NT2/D1 (cell line): ENCODE measurements at regions not wholly inside any gene's neighbourhood (a gene's known extent, or its start where the extent isn't known, plus 50 kb on each side); places are given as distances from the start of the nearest gene placed in this dataset.

Experiments
- DNase-seq: peaks from one replicate; pipeline ENCODE4 v3.0.0-alpha.2; 2011; ENCODE audit warnings: low read depth, low spot score
- H3K27me3 ChIP-seq: 2 replicates; pipeline ENCODE4 v1.6.0; 2011; ENCODE audit warnings: mild to moderate bottlenecking; ENCODE audit not compliant: insufficient read length, insufficient read depth
- H3K36me3 ChIP-seq: 2 replicates; pipeline ENCODE4 v1.6.1; 2011; ENCODE audit warnings: mild to moderate bottlenecking, low read length, mixed read lengths; ENCODE audit not compliant: insufficient read depth, insufficient read length
- H3K4me1 ChIP-seq: 2 replicates; pipeline ENCODE4 v1.5.1; 2011; ENCODE audit not compliant: insufficient read depth, insufficient read length
- H3K4me3 ChIP-seq: 2 replicates; pipeline ENCODE4 v1.5.1; 2011; ENCODE audit warnings: low read depth; ENCODE audit not compliant: insufficient read length
- H3K9ac ChIP-seq: 2 replicates; pipeline ENCODE4 v1.6.0; 2011; ENCODE audit warnings: low read depth; ENCODE audit not compliant: insufficient read length
- H3K9me3 ChIP-seq: 2 replicates; pipeline ENCODE4 v1.5.1; 2011; ENCODE audit warnings: mild to moderate bottlenecking, low read length; ENCODE audit not compliant: insufficient read depth
- SUZ12 ChIP-seq: IDR thresholded peaks from 2 replicates; pipeline ENCODE4 v1.6.1; 2011; ENCODE audit not compliant: insufficient read length, insufficient read depth; ENCODE audit errors: extremely low read depth
- YY1 ChIP-seq: IDR thresholded peaks from 2 replicates; pipeline ENCODE4 v1.6.1; 2011; ENCODE audit not compliant: insufficient read length, insufficient read depth
- ZNF274 ChIP-seq: IDR thresholded peaks from 2 replicates; pipeline ENCODE4 v1.6.1; 2011; ENCODE audit warnings: mild to moderate bottlenecking, low read depth, low read length

GRCh38 chr14:104505085-104506074, 74.2 kb upstream of the C14orf180 start:
- DNase-seq = no peak
- H3K9me3 ChIP-seq = peaks cover 22% of the 10 kb centered on the region
- TF ChIP-seq ZNF274 (no peak), SUZ12 (no peak), YY1 (no peak)

GRCh38 chr14:104506461-104507253, 72.9 kb upstream of the C14orf180 start:
- Histone ChIP-seq H3K36me3 (no peaks in the 10 kb centered on the region), H3K27me3 (no peaks in the 10 kb centered on the region), H3K4me1 (peaks cover 2% of the 10 kb centered on the region), H3K9me3 (peaks cover 19% of the 10 kb centered on the region), H3K9ac (no peak overlapping the region), H3K4me3 (no peak overlapping the region)
- no peak for DNase-seq
- TF ChIP-seq ZNF274 = no peak
- no peak for TF ChIP-seq SUZ12
- no peak for TF ChIP-seq YY1

More at GRCh38 chr14:104505085-104506074, 74.2 kb upstream of the C14orf180 start:
- Histone ChIP-seq H3K4me1 (no peaks in the 10 kb centered on the region), H3K36me3 (no peaks in the 10 kb centered on the region), H3K27me3 (no peaks in the 10 kb centered on the region), H3K4me3 (no peak overlapping the region), H3K9ac (no peak overlapping the region)

- no peak for DNase-seq
- H3K4me1 ChIP-seq = peaks cover 2% of the 10 kb centered on the region
- TF ChIP-seq YY1 (no peak), ZNF274 (no peak), SUZ12 (no peak)
Observed at GRCh38 chr14:104507443-104507842, 72.1 kb upstream of the C14orf180 start.

GRCh38 chr14:104509673-104510072, 69.9 kb upstream of the C14orf180 start:
- Histone ChIP-seq H3K4me1 (peaks cover 2% of the 10 kb centered on the region), H3K36me3 (no peaks in the 10 kb centered on the region), H3K27me3 (no peaks in the 10 kb centered on the region), H3K9ac (no peak overlapping the region), H3K4me3 (no peak overlapping the region), H3K9me3 (0 out of 2 replicates have a peak, but pooled peaks cover 8% of the 10 kb centered on the region)
- TF ChIP-seq SUZ12 (no peak), YY1 (no peak), ZNF274 (no peak)
- DNase-seq = no peak

More at GRCh38 chr14:104507443-104507842, 72.1 kb upstream of the C14orf180 start:
- Histone ChIP-seq H3K27me3 (no peaks in the 10 kb centered on the region), H3K9me3 (peaks cover 12% of the 10 kb centered on the region), H3K9ac (no peak overlapping the region), H3K4me3 (no peak overlapping the region), H3K36me3 (no peaks in the 10 kb centered on the region)

GRCh38 chr14:104510216-104510615, 69.3 kb upstream of the C14orf180 start:
- H3K36me3 ChIP-seq = no peaks in the 10 kb centered on the region
- no peak overlapping the region for H3K9ac ChIP-seq
- no peak overlapping the region for H3K4me3 ChIP-seq
- H3K27me3 ChIP-seq = no peaks in the 10 kb centered on the region
- TF ChIP-seq ZNF274 (no peak), SUZ12 (no peak), YY1 (no peak)
- DNase-seq = no peak
- H3K9me3 ChIP-seq = 0 out of 2 replicates have a peak, but pooled peaks cover 8% of the 10 kb centered on the region
- peaks cover 2% of the 10 kb centered on the region for H3K4me1 ChIP-seq

GRCh38 chr14:104510794-104511611, 68.6 kb upstream of the C14orf180 start:
- H3K9ac ChIP-seq = no peak overlapping the region
- no peaks in the 10 kb centered on the region for H3K27me3 ChIP-seq
- no peak for DNase-seq
- no peak overlapping the region for H3K4me3 ChIP-seq
- TF ChIP-seq ZNF274 (no peak), YY1 (no peak), SUZ12 (no peak)
- H3K36me3 ChIP-seq = no peaks in the 10 kb centered on the region
- H3K9me3 ChIP-seq = 0 out of 2 replicates have a peak, but pooled peaks cover 8% of the 10 kb centered on the region
- H3K4me1 ChIP-seq = peaks cover 2% of the 10 kb centered on the region
